GM19452 (cell line): ENCODE measurements at regions not wholly inside any gene's neighbourhood (a gene's known extent, or its start where the extent isn't known, plus 50 kb on each side); places are given as distances from the start of the nearest gene placed in this dataset.
A peak's percentile ranks its signal among the peaks of the same experiment; 100 is the strongest.
"Not testable (repeated sequence)": the region's sequence is repeated elsewhere in the genome, so short reads cannot be mapped to it uniquely, and the experiment has no call there.

Experiments used
- ATAC-seq: cut with Tn5 transposase; IDR thresholded peaks from one replicate; pipeline ENCODE4 v1.9.1; 2021; ENCODE audit not compliant: unreplicated experiment

DNA sequence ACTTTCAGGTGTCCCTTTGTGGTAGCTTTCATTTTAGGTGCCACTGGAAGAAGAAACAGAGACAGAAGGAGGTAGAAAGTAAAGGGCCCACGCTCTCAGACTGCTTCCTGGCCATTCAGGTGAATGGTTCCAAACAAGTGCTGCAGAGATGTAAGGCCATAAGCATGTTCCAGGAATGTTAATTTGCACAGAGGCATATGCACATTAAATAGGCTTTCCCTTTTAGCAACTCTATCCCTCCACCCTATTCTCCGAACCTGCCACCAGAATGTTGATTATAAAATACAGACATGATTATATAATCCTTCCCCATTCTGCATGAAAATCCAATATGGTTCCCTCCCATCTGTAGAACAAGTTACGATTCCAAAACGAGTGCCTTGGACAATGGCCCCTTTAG is 297.2 kb downstream of the C6orf118 start:
- ATAC-seq = no peak

DNA sequence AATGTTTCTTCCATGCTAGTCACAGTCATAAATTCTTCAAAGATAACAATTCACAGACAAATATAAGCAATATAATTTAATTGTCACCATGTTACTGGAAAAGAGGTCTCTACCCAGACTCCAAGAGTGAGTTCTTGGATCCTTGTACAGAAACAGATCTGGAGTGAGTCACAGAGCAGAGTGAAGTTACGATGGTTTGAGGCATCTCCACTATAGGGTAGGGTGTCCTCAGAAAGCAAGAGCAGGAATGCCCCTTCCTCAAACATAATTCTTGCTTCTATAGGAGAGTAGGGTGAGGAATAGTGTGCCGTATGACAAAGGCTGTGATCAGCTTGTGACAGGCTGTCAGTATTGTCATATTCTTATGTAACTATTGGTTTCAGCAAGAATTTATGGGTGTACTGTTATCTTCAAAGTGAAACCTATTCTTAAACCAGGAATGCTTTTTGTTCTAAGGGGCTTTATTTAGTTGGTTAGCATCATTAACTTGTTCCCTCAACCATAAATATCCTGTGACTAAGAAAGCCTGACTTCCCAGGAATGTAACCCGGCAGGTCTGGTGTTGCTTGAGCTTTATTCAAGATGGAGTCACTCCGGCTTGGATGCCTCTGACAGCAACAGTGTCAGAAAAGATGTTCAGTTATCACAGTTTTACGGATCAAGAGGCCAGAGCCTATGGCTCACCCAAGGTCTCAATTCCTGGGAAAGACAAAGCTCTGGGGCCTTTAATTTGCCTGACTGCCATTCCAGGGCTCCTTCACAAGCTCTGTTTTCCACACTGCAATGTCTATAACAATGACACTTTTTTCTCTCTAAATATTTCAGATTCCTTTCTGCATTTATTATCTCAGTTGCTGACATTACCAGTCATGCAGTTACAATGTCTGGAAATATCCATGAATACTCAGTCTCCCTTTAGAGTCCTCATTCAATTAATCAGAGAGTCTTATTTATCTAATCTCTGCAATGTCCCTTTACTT is 298.6 kb downstream of the C6orf118 start:
- no peak for ATAC-seq

DNA sequence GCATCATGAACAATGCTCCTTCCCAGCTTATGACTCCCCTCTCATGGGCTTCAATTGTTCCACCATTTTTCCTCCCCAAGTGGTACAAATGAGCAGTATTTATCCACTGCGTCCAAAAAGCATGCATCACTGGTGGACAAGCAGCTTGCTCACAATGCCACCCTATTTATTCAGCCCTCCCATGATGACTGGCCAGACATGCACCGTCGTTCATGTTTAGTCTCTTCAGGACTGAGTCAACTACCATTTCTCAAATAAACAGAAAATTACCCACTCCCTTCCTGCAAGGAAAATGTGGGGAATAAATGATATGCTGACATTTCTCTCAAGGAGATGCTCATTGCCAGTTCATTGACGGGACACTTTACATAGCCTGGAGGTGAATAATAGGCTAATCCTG is 300.4 kb downstream of the C6orf118 start:
- no peak for ATAC-seq

DNA sequence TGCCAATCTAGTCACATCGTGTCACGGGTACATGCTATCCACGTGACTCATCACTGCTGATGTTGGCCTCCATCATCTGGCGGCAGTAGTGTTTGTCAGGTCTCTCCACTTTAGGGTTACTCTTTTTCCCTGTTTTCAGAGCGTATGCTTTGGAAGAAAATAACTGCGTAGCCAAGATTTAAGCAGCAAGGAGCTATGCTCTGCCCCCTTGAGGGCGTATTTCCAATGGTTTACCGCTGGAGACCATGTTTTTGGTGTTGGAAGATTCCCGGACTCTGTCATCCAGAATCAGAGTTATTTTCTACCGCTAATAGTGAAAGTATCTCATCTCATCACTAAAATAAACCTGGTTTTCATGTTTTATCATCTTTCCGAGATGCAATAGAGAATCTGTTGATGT is 306.5 kb downstream of the C6orf118 start:
- ATAC-seq = no peak

DNA sequence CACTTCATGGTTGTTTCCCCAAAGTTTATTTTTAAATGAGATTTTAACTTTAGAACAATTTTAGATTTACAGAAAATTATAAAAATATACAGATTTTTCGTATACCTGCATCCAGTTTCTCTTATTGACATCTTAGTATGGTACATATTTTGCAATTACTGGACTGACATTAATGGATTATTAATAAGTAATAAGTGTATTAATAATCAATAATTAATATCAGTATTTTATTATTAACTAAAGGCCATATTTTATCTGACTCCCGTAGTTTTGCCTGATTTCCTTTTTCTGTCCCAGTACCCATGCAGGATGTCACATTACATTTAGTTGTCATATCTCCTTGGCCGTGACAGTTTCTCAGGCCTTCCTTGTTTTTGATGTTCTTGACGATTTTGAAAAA is 307.0 kb downstream of the C6orf118 start:
- no peak for ATAC-seq

DNA sequence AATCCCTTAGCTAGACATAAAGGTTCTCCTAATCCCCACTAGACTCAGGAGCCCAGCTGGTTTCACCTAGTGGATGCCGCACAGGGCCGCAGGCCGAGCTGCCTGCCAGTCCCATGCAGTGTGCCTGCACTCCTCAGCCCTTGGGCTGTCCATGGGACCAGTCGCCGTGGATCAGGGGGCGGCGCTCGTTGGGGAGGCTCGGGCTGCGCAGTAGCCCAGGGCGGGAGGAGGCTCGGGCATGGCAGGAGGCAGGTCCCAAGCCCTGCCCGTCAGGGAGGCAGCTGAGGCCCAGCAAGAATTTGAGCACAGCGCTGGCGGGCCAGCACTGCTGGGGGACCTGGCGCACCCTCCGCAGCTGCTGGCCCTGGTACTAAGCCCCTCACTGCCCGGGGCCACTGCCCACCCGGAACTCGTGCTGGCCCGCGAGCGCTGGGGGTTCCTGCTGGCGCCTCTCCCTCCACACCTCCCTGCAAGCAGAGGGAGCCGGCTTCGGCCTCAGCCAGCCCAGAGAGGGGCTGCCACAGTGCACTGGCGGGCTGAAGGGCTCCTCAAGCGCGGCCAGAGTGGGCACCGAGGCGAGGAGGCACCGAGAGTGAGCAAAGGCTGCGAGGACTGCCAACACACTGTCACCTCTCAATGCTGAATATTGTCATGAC is 307.8 kb downstream of the C6orf118 start:
- ATAC-seq = no peak

DNA sequence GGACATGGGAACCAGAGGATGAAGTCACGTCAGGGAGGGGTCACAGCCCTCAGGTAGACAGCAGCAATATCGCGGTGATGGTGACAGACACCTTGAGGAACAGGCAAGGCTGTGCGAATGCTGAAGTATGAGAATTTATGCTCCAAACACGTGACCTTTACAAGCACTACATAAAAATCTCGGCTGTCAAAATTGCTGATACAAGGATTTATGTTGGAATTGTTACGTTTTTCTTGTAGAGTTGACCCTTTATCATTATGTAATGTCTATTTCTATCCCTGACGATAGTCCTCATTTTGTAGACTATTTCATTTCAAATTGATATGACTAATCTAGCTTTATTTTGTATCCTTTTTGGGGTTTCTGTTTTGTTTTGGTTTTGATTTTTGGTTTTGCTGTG is 311.1 kb downstream of the C6orf118 start:
- ATAC-seq = no peak

DNA sequence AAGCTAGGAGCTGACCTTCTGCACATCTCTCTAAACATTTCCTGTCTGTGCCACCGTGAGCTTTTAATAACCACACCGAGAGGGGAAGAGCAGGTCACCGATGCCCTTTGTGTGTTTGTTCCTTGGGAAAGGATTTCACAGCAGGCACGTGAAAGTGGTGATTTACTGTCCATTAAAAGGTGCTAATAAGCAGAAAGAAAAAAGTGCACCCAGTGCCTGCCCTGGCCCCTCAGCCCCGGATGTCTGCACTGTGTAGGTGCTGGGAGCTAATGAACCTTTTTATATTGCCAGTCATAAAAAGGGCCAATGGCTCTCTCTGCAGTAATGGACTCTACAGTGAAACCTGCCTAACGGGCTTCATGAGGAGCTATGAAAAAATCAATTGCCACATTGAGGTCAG is 312.6 kb downstream of the C6orf118 start:
- ATAC-seq = no peak

DNA sequence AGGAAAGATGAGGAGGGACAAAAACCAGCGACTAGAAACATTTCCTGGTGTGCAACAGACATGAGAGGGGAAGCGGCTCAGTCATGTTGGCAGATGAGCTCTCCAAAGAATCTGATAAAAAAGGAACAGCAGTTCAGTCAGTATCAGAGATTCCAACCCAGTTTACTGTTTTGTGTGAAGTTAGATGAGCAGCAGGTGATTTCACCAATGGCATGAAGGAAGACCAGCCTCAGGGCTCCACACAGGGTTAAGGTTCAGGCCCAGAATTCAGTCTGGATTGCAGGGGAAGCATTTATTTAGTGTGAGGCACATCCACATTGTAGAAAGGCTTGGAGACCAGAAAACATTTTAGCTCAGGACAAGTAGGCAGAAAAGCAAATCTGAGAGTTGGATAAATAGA is 317.8 kb downstream of the C6orf118 start:
- no peak for ATAC-seq

DNA sequence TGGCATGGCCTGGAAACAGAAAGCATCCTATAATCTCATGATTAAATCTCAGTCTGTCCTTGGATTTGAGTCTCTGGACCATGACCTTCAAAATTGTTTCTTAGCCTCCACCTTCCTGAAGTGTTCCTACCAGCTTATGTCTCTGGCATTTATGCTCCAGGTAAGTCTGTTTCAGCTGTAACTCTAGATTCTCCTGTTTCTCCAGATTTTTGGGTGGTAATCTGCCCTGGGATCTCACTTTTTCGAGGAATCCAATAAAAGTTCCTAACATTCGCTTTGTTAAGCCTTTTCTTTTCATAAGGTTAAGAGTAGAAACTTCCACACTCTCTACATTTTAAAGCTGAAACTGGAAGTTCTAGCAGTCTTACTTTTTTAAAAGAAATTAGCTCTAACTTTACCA is 318.5 kb downstream of the C6orf118 start:
- ATAC-seq = no peak

DNA sequence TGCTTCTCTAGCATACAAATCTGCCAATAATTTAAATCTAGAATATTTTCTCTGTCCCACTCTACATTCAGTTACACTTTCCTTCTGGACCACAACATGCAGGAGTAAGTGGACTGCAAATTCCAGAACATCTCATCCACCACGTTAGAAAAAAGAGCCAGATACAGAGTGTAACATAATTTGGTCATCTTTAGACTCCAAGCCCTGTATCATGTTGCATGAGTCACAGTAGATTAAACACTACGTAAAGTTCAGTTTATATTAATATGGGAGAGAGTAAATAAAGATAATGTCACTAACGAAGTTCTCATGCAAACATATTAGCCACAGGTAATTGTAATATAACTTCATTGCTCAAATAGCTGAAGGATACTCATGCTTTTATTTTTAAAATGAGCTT is 327.0 kb downstream of the C6orf118 start:
- ATAC-seq = no peak

DNA sequence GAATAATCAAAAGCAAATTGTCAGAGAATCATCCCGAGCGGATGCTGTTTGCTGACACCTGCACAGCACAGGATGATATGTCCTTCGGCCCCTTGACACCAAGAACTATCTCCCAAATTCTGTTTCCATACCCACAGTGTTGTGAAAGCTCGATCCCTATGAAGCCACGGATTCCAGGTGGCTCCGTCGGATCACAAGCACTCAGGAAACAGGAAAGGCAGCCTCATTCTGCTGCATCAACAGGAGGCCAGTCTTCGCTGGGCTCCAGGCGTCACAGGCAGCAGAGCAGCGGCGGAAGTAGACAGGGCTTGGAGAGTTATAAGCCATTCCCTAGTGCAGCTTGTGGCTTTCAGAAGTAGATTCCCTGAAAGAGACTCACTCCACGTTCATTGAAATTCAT is 342.3 kb downstream of the C6orf118 start:
- no peak for ATAC-seq

DNA sequence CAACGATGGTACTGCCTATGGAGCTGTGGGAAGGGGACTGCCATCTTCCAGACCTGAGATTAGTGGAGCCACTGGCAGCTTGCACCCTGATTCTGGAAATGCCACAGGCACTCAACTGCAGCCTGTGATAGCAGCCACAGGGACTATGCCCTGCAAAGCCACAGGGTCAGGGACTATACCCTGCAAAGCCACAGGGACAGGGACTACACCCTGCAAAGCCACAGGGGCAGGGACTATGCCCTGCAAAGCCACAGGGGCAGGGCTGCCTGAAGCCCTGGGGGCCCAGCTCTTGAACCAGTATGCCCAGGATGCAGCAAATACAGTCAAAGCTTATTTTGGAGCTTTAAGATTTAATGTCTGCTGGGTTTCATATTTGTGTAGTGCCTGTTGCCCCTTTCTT is 346.6 kb downstream of the C6orf118 start:
- no peak for ATAC-seq

DNA sequence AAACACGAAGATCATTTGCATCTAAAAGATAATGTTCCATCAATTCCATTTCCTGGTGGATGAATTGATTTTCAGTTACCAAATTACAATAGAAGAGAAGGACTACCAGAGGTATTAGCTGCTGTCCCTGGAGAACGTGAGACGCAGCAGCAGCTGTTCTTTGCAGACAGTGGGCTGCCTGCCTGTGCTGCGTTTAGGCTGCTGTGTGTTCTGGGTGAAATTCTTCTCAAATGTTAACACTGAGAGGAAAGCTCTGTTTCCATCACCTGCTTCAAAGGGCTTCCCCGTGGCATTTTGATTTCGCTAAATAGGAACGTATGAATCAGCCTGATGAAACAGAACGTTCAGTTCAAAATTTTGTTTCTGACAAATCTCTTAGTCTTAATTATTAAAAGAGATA is 362.2 kb downstream of the C6orf118 start:
- ATAC-seq = no peak

DNA sequence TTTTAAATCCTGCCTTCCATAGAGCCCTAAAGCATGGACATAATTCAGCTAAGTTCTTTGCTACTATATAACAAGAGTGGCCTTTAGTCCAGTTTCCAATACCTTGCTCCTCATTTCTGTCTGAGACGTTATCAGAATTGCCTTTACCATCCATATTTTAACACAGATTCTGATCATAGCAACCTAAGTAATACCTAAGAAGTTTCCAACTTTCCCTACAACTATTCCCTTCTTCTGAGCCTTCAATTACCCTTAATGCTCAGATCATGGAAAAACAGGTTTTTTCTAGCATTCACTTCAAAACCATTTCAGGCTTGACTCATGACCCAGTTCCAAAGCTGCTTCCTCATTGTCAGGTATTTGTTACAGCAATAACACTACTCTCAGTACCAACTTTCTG is 367.1 kb downstream of the C6orf118 start:
- ATAC-seq = no peak

DNA sequence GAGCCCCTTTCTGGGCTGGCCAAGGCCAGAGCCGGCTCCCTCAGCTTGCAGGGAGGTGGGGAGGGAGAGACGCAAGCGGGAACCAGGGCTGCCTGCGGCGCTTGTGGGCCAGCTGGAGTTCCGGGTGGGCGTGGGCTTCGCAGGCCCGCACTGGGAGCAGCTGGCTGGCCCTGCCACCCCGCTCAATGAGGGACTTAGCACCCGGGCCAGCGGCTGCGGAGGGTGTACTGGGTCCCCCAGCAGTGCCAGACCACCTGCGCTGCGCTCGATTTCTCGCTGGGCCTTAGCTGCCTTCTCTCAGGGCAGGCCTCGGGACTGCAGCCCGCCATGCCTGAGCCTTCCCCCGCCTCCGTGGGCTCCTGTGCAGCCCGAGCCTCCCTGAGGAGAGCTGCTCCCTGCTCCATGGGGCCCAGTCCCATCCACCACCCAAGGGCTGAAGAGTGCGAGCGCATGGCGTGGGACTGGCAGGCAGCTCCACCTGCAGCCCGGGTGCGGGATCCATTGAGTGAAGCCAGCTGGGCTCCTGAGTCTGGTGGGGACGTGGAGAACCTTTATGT is 376.1 kb downstream of the C6orf118 start:
- ATAC-seq = not testable (repeated sequence)

DNA sequence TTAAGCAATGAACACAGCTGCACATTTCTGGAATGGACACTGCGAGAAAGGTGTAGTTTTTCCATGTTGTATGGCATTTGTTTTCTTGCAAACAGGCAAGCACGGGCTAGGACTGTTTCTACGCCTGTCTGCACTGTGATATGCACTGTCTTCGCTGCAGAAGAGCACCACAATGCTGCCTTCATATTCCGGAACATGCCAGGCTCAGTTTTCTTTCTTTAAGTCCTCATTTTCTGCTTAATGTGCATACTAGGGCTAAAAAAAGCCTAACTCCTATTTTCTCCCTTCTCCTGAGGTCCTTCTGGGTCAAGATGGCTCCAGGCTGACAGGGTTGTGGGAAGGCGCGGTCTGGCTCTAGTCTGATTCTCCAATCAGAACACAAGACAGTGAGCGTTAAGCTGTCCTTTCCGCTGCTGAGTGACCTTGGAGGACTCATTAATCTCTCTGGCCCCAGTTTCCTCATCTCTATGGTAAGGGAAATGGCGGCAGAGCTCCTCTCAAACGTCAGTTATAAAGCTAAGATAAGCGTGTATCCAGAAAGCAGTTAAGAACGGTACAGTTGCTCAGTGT is 379.9 kb downstream of the C6orf118 start:
- ATAC-seq = no peak

DNA sequence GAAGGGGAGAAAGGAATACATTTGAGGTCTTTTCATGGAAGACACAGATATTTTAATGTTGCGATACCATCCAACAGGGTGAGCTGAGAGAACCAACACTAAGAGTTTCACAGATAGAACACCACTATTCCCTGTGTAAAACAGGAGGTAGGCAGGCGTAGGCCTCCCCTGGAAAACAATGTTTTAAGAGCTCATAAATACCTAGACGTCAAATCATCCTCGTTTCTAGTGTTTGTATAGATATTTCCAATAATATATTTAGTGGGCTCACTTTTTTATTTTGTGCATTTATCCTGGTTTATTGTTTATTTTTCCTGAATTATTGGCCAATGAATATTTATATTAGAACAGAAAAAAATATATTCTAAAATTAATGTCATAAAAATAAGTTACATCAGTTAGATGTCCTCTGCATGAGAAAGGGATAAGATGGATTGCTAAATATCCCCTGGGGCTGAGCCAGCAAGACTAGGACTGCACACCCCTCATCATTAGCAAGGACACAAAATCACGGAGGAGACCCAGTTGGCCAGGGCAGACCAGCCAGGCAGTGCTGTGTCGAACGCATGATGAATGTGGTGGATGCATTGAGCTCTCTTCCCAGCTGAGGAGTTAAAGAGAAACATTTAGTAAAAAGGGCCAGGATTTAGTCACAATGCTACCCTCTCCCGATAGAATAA is 380.5 kb downstream of the C6orf118 start:
- ATAC-seq = no peak

DNA sequence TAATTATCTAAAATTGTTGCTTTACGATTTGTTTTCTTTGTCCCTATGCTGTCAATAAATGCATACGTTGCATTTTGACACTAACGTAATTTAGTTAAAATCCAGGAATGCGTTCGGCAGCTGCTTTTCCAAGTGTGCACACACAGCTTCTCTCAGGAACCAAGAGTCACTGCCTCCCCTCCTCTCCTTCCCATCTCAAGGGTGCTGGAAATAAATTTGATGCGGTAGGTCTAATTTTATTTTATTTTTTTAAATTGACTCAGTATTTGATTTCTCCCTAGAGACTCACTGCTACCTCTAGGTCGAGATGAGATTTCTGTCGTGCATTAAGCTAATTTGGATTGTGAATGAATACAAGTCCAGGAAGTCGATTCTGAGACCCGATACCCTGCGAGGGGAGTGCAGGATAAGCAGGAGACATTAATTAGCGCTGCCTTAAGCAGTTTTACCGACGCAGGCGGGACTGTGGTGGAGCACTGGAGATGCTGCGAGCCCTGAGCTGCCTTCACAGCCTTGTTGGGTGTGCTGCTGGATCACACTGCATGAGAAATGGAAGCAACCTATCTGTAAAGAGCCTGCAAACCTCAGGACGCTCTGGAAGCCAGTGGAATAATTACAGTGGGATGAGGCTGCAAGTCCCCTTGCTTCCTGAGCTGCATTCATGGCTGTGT is 381.2 kb downstream of the C6orf118 start:
- no peak for ATAC-seq

DNA sequence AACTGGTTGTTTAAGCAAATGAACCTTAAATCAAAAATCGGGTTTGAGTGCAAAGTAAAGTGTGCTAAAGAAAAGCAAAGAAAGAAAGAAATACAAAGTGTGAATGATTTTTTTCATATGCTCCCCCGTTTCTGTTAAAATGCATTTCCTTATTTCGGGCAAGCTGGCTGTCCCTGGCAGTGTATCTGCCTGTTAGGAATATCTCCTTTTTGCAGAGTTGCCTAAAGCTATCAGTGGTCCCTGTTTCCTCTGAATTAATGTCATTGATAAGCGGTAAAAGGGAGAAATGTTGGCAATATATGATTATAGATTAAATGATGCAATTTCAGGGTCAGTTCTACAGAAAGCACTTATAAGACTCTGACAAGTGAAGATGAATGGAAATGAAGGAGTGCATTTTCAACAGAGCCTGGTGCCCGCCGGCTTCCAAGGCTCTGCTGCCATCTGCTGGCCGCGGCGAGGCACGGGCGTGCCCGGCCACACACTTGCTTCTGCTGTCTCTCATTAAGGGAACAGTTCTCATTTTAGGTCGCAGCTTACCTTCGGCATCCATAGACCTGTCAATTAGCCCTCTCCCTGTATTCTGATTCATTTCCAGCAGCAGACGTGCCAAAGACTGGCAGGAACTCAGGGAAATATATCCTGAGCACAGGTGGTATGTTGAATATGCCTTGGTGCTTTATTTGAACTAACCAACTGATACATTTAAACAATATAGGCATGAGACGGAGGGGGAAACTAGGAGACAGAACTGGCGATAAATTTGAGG is 381.9 kb downstream of the C6orf118 start:
- ATAC-seq = peak; percentile 88
